ENCODE measurements at regions not wholly inside any gene's neighbourhood (a gene's known extent, or its start where the extent isn't known, plus 50 kb on each side); places are given as distances from the start of the nearest gene placed in this dataset.

DNA sequence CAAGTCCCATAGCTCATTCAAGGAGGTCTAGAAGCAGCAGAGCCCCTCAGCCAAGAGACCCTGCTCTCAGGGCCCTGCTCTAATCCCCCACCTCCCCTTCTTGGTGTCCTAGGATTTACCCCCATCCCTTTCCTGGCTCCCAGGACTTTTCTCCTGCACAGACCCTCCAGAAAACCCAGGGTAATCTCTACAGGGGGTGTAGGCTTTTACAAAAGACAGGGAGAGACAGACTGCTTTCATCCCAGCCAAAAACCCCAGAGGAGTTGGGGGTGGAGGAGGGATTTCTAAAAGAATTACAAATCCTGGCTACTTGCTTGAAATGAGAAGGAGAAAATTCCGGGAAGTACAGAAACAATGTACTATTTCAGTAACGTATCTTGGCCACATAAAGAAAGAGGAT, 133.3 kb downstream of the TNFSF13B start:
- no peaks in the 10 kb centered on the region for H3K36me3 ChIP-seq
- TF ChIP-seq POLR2A (IDR thresholded peaks at IDR 0.05) (no peak), POLR2AphosphoS5 (IDR thresholded peaks at IDR 0.05) (no peak), CTCF (IDR thresholded peaks at IDR 0.05 in 8 of 11, conservative IDR thresholded peaks at IDR 0.05 in 3 of 11) (no peak)

DNA sequence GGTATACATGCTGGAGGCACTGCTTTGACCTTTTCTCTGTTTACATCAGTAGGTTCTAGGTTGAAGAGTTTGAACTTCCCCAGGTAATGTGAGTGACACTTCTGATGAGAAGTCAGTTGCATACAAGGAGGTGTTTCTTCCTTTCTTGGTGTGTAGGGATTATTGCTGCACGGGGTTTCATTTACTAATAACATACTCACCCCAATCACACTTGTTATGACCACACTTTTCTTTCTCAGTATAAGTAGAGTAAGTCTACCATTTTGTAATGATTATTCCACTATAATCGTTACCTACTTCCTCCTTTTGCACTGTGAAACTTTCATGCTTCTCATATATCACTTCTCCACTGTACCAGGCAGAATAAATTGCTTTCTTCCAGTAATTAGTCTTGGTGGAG, 138.0 kb downstream of the TNFSF13B start:
- Histone ChIP-seq H3K9me3 (no peaks in the 10 kb centered on the region), H3K27ac (no peak overlapping the region), H3K4me1 (peaks cover 0 to 22% (median 7%) of the 10 kb centered on the region in 6 donors), H3K27me3 (replicated peaks in 1 of 7) (no peaks in the 10 kb centered on the region), H3K4me3 (no peak overlapping the region), H3K36me3 (no peaks in the 10 kb centered on the region)
- intact Hi-C loops (cut with DNase I; ENCODE audit: low total_unique reads): no loop called here
- DNase-seq: no peak
- 30 to 51% (median 38%) methylated on average over 2 of the region's 2 CpGs for WGBS, 5 donors
- TF ChIP-seq POLR2A (IDR thresholded peaks at IDR 0.05) (no peak), CTCF (IDR thresholded peaks at IDR 0.05 in 8 of 11, conservative IDR thresholded peaks at IDR 0.05 in 3 of 11) (no peak), POLR2AphosphoS5 (IDR thresholded peaks at IDR 0.05) (no peak)

More for the DNA sequence above, 133.3 kb downstream of the TNFSF13B start:
- WGBS, 5 donors: 72 to 89% (median 84%) methylated on average over 2 of the region's 2 CpGs
- intact Hi-C loops (cut with DNase I; ENCODE audit: low total_unique reads): no loop called here
- H3K4me3 ChIP-seq: no peak overlapping the region
- no peaks in the 10 kb centered on the region for H3K4me1 ChIP-seq
- no peaks in the 10 kb centered on the region for H3K9me3 ChIP-seq
- DNase-seq: no peak
- H3K27me3 ChIP-seq (replicated peaks in 1 of 7): no peaks in the 10 kb centered on the region
- H3K27ac ChIP-seq: no peak overlapping the region

GRCh38 chr13:108408672-108409071, 139.2 kb downstream of the TNFSF13B start:
- Histone ChIP-seq H3K4me3 (no peak overlapping the region), H3K27me3 (replicated peaks in 1 of 7) (no peaks in the 10 kb centered on the region), H3K9me3 (no peaks in the 10 kb centered on the region), H3K27ac (no peak overlapping the region), H3K36me3 (no peaks in the 10 kb centered on the region), H3K4me1 (peaks cover 0 to 22% (median 7%) of the 10 kb centered on the region in 6 donors)
- WGBS, 5 donors: 0 to 9% (median 6%) methylated on average over 2 of the region's 2 CpGs
- TF ChIP-seq POLR2AphosphoS5 (IDR thresholded peaks at IDR 0.05) (no peak), CTCF (IDR thresholded peaks at IDR 0.05 in 8 of 11, conservative IDR thresholded peaks at IDR 0.05 in 3 of 11) (no peak), POLR2A (IDR thresholded peaks at IDR 0.05) (no peak)
- intact Hi-C loops (cut with DNase I; ENCODE audit: low total_unique reads): no loop called here
- no peak for DNase-seq

DNA sequence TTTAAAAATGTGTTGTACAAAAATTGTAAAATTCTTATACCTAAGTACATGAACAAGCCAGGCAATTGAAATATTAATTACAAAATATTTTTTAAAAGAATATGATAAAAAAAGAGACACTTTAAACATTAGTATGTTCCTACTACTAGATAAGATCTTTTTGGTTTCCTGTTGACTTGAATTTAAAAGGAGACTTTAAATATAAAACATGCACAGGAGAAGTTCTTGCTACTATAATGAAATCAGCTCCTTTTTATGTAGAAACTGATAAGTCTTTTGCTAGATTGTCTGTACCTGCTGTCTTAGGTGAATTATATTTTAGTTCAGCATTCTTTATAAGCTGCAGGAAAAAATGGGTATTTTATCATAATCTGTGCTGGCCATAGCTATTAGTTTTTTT, 140.2 kb downstream of the TNFSF13B start:
- Histone ChIP-seq H3K27me3 (replicated peaks in 1 of 7) (no peaks in the 10 kb centered on the region), H3K4me3 (no peak overlapping the region), H3K27ac (no peak overlapping the region), H3K9me3 (no peaks in the 10 kb centered on the region), H3K4me1 (peaks cover 0 to 22% (median 7%) of the 10 kb centered on the region in 6 donors), H3K36me3 (no peaks in the 10 kb centered on the region)
- intact Hi-C loops (cut with DNase I; ENCODE audit: low total_unique reads): no loop called here
- TF ChIP-seq POLR2A (IDR thresholded peaks at IDR 0.05) (no peak), CTCF (IDR thresholded peaks at IDR 0.05 in 8 of 11, conservative IDR thresholded peaks at IDR 0.05 in 3 of 11) (no peak), POLR2AphosphoS5 (IDR thresholded peaks at IDR 0.05) (no peak)
- DNase-seq: no peak

All from spleen (tissue), 11 donors.